ENCODE measurements at regions not wholly inside any gene's neighbourhood (a gene's known extent, or its start where the extent isn't known, plus 50 kb on each side); places are given as distances from the start of the nearest gene placed in this dataset.
A peak's percentile ranks its signal among the peaks of the same experiment; 100 is the strongest.

GRCh38 chr2:81483254-81483653 lies 1178.7 kb upstream of the LRRTM1 start:
- no peak overlapping the region for H2AFZ ChIP-seq (ENCODE audit: low read length)

GRCh38 chr2:81481994-81482368 lies 1177.4 kb upstream of the LRRTM1 start:
- Histone ChIP-seq H3K36me3 (ENCODE audit: insufficient read depth, low read length) (no peaks in the 10 kb centered on the region), H3K4me3 (ENCODE audit: low read depth, low read length, poor library complexity, severe bottlenecking) (no peak overlapping the region), H2AFZ (ENCODE audit: low read length) (no peak overlapping the region), H3K4me1 (ENCODE audit: insufficient read depth, low read length, severe bottlenecking) (no peaks in the 10 kb centered on the region), H3K9ac (ENCODE audit: low read length) (no peak overlapping the region), H3K4me2 (ENCODE audit: low read length) (no peak overlapping the region), H4K20me1 (ENCODE audit: insufficient read depth, low read length) (no peaks in the 10 kb centered on the region), H3K79me2 (ENCODE audit: insufficient read depth, low read length) (no peaks in the 10 kb centered on the region), H3F3A (ENCODE audit: insufficient read depth, low read length) (no peaks in the 10 kb centered on the region), H3K27ac (ENCODE audit: low read depth, low read length, poor library complexity, severe bottlenecking) (no peak overlapping the region), H3K9me2 (ENCODE audit: low read depth, low read length) (no peaks in the 10 kb centered on the region), H3K27me3 (ENCODE audit: insufficient read depth, low read length) (no peaks in the 10 kb centered on the region), H3K9me3 (ENCODE audit: low read length) (no peaks in the 10 kb centered on the region)
- no peak for TF ChIP-seq EZH2 (IDR thresholded peaks at IDR 0.05; ENCODE audit: borderline replicate concordance, low read length)
- no peak for TF ChIP-seq CTCF (IDR thresholded peaks at IDR 0.05; ENCODE audit: low read length)

More at GRCh38 chr2:81483254-81483653, 1178.7 kb upstream of the LRRTM1 start:
- Histone ChIP-seq H4K20me1 (ENCODE audit: insufficient read depth, low read length) (no peaks in the 10 kb centered on the region), H3K79me2 (ENCODE audit: insufficient read depth, low read length) (no peaks in the 10 kb centered on the region), H3K9me2 (ENCODE audit: low read depth, low read length) (no peaks in the 10 kb centered on the region), H3K36me3 (ENCODE audit: insufficient read depth, low read length) (no peaks in the 10 kb centered on the region), H3K4me2 (ENCODE audit: low read length) (no peak overlapping the region), H3K9me3 (ENCODE audit: low read length) (no peaks in the 10 kb centered on the region), H3K27me3 (ENCODE audit: insufficient read depth, low read length) (no peaks in the 10 kb centered on the region), H3K9ac (ENCODE audit: low read length) (no peak overlapping the region), H3F3A (ENCODE audit: insufficient read depth, low read length) (no peaks in the 10 kb centered on the region), H3K4me1 (ENCODE audit: insufficient read depth, low read length, severe bottlenecking) (no peaks in the 10 kb centered on the region), H3K27ac (ENCODE audit: low read depth, low read length, poor library complexity, severe bottlenecking) (no peak overlapping the region), H3K4me3 (ENCODE audit: low read depth, low read length, poor library complexity, severe bottlenecking) (no peak overlapping the region)
- TF ChIP-seq CTCF (IDR thresholded peaks at IDR 0.05; ENCODE audit: low read length) (no peak), EZH2 (IDR thresholded peaks at IDR 0.05; ENCODE audit: borderline replicate concordance, low read length) (no peak)

- Histone ChIP-seq H3K79me2 (ENCODE audit: insufficient read depth, low read length) (no peaks in the 10 kb centered on the region), H3K9me3 (ENCODE audit: low read length) (no peaks in the 10 kb centered on the region), H3F3A (ENCODE audit: insufficient read depth, low read length) (no peaks in the 10 kb centered on the region), H3K9ac (ENCODE audit: low read length) (no peak overlapping the region), H3K4me2 (ENCODE audit: low read length) (no peak overlapping the region; the same call in 1 of the 2 replicates), H3K27me3 (ENCODE audit: insufficient read depth, low read length) (no peaks in the 10 kb centered on the region), H3K4me1 (ENCODE audit: insufficient read depth, low read length, severe bottlenecking) (no peaks in the 10 kb centered on the region), H4K20me1 (ENCODE audit: insufficient read depth, low read length) (no peaks in the 10 kb centered on the region), H2AFZ (ENCODE audit: low read length) (no peak overlapping the region), H3K4me3 (ENCODE audit: low read depth, low read length, poor library complexity, severe bottlenecking) (peak overlapping the region; percentile 22), H3K27ac (ENCODE audit: low read depth, low read length, poor library complexity, severe bottlenecking) (no peak overlapping the region), H3K36me3 (ENCODE audit: insufficient read depth, low read length) (no peaks in the 10 kb centered on the region), H3K9me2 (ENCODE audit: low read depth, low read length) (no peaks in the 10 kb centered on the region)
- no peak for TF ChIP-seq CTCF (IDR thresholded peaks at IDR 0.05; ENCODE audit: low read length)
- no peak for TF ChIP-seq EZH2 (IDR thresholded peaks at IDR 0.05; ENCODE audit: borderline replicate concordance, low read length)
These were observed 1176.9 kb upstream of the LRRTM1 start for GRCh38 chr2:81481242-81481993.
